ENCODE measurements at regions not wholly inside any gene's neighbourhood (a gene's known extent, or its start where the extent isn't known, plus 50 kb on each side); places are given as distances from the start of the nearest gene placed in this dataset.

- TF ChIP-seq ZNF654 (tag by site-specific recombination; IDR thresholded peaks at IDR 0.05; ENCODE audit: low read depth) (peak; percentile 66), CTCF (tag by site-specific recombination; IDR thresholded peaks at IDR 0.05) (peak; percentile 48), PRDM10 (tag by site-specific recombination; IDR thresholded peaks at IDR 0.05) (0 out of 2 replicates have a peak, but pooled peaks have one; percentile 18), PRDM2 (tag by site-specific recombination; IDR thresholded peaks at IDR 0.05; ENCODE audit: borderline replicate concordance) (no peak)
- ChIA-PET POLR2A (no interaction called here), CTCF (interaction anchor here (0.5 to 1.2 kb wide), 6 partner anchors 8 to 561 kb away, joined by 3 to 7 read pairs (median 4); partner anchors contain the start of gene ERCC4)
- H3K36me3 ChIP-seq (ENCODE audit: control insufficient read depth in 2 of 2, insufficient read depth in 1 of 2, low read length in 2 of 2), result no peaks in the 10 kb centered on the region
- H3K27ac ChIP-seq (ENCODE audit: extremely low read depth, low read depth, low read length), result no peak overlapping the region
- H3K4me3 ChIP-seq (ENCODE audit: low read depth, low read length), result no peak overlapping the region
- H3K9me3 ChIP-seq (ENCODE audit: control insufficient read depth, insufficient read depth, low read depth, low read length), result no peaks in the 10 kb centered on the region
- H3K4me1 ChIP-seq (ENCODE audit: control insufficient read depth, insufficient read depth, low read length), result no peaks in the 10 kb centered on the region
These were observed 53.9 kb upstream of the ERCC4 start for GRCh38 chr16:13866073-13866472.
